ENCODE measurements at regions not wholly inside any gene's neighbourhood (a gene's known extent, or its start where the extent isn't known, plus 50 kb on each side); places are given as distances from the start of the nearest gene placed in this dataset.

- DNase-seq: no peak
- intact Hi-C loops (cut with DNase I): no loop called here
- H3K4me3 ChIP-seq: no peak overlapping the region
- no peaks in the 10 kb centered on the region for H3K36me3 ChIP-seq
- ATAC-seq: no peak
- no peak overlapping the region for H3K27ac ChIP-seq
- H3K9me3 ChIP-seq: no peaks in the 10 kb centered on the region
- TF ChIP-seq CTCF (IDR thresholded peaks at IDR 0.05): no peak
- no peaks in the 10 kb centered on the region for H3K4me1 ChIP-seq
- no peaks in the 10 kb centered on the region for H3K27me3 ChIP-seq
These were observed 56.3 kb upstream of the ADAMTS5 start for GRCh38 chr21:27023186-27023585.

GRCh38 chr21:27021801-27022200 lies 54.9 kb upstream of the ADAMTS5 start:
- Histone ChIP-seq H3K27ac (no peak overlapping the region), H3K36me3 (no peaks in the 10 kb centered on the region), H3K9me3 (no peaks in the 10 kb centered on the region), H3K4me3 (no peak overlapping the region), H3K27me3 (no peaks in the 10 kb centered on the region), H3K4me1 (no peaks in the 10 kb centered on the region)
- no peak for TF ChIP-seq CTCF (IDR thresholded peaks at IDR 0.05)
- no peak for DNase-seq
- no peak for ATAC-seq
- intact Hi-C loops (cut with DNase I): no loop called here

- H3K9me3 ChIP-seq: no peaks in the 10 kb centered on the region
- H3K36me3 ChIP-seq: no peaks in the 10 kb centered on the region
- ATAC-seq: no peak
- no peaks in the 10 kb centered on the region for H3K4me1 ChIP-seq
- no peak for DNase-seq
- H3K27ac ChIP-seq: no peak overlapping the region
- H3K4me3 ChIP-seq: no peak overlapping the region
- no peak for TF ChIP-seq CTCF (IDR thresholded peaks at IDR 0.05)
- H3K27me3 ChIP-seq: no peaks in the 10 kb centered on the region
- intact Hi-C loops (cut with DNase I): no loop called here
These were observed 54.2 kb upstream of the ADAMTS5 start for GRCh38 chr21:27021046-27021445.

GRCh38 chr21:27017246-27017645 lies 50.4 kb upstream of the ADAMTS5 start:
- ATAC-seq: no peak

More at GRCh38 chr21:27017246-27017645, 50.4 kb upstream of the ADAMTS5 start:
- no peaks in the 10 kb centered on the region for H3K27me3 ChIP-seq
- H3K36me3 ChIP-seq: no peaks in the 10 kb centered on the region
- no peak overlapping the region for H3K27ac ChIP-seq
- intact Hi-C loops (cut with DNase I): no loop called here
- H3K4me1 ChIP-seq: no peaks in the 10 kb centered on the region
- H3K9me3 ChIP-seq: no peaks in the 10 kb centered on the region
- no peak for DNase-seq
- TF ChIP-seq CTCF (IDR thresholded peaks at IDR 0.05): no peak
- H3K4me3 ChIP-seq: no peak overlapping the region

Measured in left lung (tissue), 4 donors.